Dermis blood vessel endothelial cell (primary cell): ENCODE measurements at regions not wholly inside any gene's neighbourhood (a gene's known extent, or its start where the extent isn't known, plus 50 kb on each side); places are given as distances from the start of the nearest gene placed in this dataset.
"Not testable (repeated sequence)": the region's sequence is repeated elsewhere in the genome, so short reads cannot be mapped to it uniquely, and the experiment has no call there.

Experiments
- DNase-seq: peaks from one replicate; pipeline ENCODE4 v3.0.0; 2010

GRCh38 chr14:105601360-105602242 is 75.2 kb downstream of the TMEM121 start:
- DNase-seq = no peak

GRCh38 chr14:105602243-105602750 is 75.9 kb downstream of the TMEM121 start:
- DNase-seq = no peak

- no peak for DNase-seq
Measured at GRCh38 chr14:105602799-105603793, 76.7 kb downstream of the TMEM121 start.

GRCh38 chr14:105604531-105605463 is 78.4 kb downstream of the TMEM121 start:
- not testable (repeated sequence) for DNase-seq

- no peak for DNase-seq
Measured at GRCh38 chr14:105605464-105606304, 79.3 kb downstream of the TMEM121 start.

- DNase-seq = not testable (repeated sequence)
Measured at GRCh38 chr14:105606305-105606975, 80.1 kb downstream of the TMEM121 start.

GRCh38 chr14:105607025-105607424 is 80.6 kb downstream of the TMEM121 start:
- DNase-seq = not testable (repeated sequence)

- not testable (repeated sequence) for DNase-seq
Measured at GRCh38 chr14:105614987-105615386, 88.6 kb downstream of the TMEM121 start.

GRCh38 chr14:105615986-105616801 is 89.8 kb downstream of the TMEM121 start:
- DNase-seq = not testable (repeated sequence)

- no peak for DNase-seq
Measured at GRCh38 chr14:105616802-105617192, 90.4 kb downstream of the TMEM121 start.

- no peak for DNase-seq
Measured at GRCh38 chr14:105617201-105617777, 90.9 kb downstream of the TMEM121 start.

- DNase-seq = not testable (repeated sequence)
Measured at GRCh38 chr14:105617805-105618204, 91.4 kb downstream of the TMEM121 start.

GRCh38 chr14:105619324-105619723 is 92.9 kb downstream of the TMEM121 start:
- not testable (repeated sequence) for DNase-seq

- not testable (repeated sequence) for DNase-seq
Measured at GRCh38 chr14:105620178-105620864, 93.9 kb downstream of the TMEM121 start.

- not testable (repeated sequence) for DNase-seq
Measured at GRCh38 chr14:105620865-105621471, 94.6 kb downstream of the TMEM121 start.

- not testable (repeated sequence) for DNase-seq
Measured at GRCh38 chr14:105621479-105622328, 95.3 kb downstream of the TMEM121 start.
